Gastrocnemius medialis (tissue), 4 donors: ENCODE measurements at regions not wholly inside any gene's neighbourhood (a gene's known extent, or its start where the extent isn't known, plus 50 kb on each side); places are given as distances from the start of the nearest gene placed in this dataset.

ENCODE experiments used
- POLR2A ChIP-seq, 2 donors: fragments of 450-650 bp; IDR thresholded peaks; one replicate each; pipeline ENCODE4 v1.6.1; 2017; ENCODE audit warnings: antibody characterized with exemption in 2 of 2, mild to moderate bottlenecking in 2 of 2, moderate library complexity in 2 of 2
- TF ChIP-seq, protein P1 (sequence below), 5 experiments: fragments of 450-650 bp in 3 of 5; fragments of 200-600 bp in 2 of 5; sonication (generic) in 2 of 5; IDR thresholded peaks in 4 of 5; conservative IDR thresholded peaks in 1 of 5; 1 replicate in 4 of 5; 2 replicates in 1 of 5; pipeline ENCODE4 v1.5.1; 2016 to 2019; ENCODE audit warnings: antibody characterized with exemption in 5 of 5, mild to moderate bottlenecking in 3 of 5, moderate library complexity in 3 of 5

DNA sequence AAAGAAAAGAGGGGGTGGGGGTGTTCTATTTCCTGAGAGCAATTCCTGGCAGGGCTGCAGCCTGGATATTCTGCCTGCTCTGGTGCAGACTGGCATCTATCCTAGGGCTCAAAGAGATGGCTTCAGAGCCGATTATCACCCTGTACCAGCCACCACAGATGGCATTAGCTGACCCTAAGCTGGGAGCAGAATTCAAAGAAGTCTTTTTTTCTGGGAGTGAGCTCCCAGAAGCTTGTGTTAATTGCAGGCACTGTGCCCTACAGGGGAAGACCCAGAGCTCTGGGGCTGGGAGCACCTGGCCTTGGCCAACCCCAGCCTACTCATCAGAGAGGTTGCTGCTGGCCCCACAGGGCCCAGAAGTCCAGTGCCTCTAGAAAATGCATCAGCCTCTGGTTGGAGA is 85.9 kb downstream of the PXDC1 start:
- TF ChIP-seq, protein P1, sequence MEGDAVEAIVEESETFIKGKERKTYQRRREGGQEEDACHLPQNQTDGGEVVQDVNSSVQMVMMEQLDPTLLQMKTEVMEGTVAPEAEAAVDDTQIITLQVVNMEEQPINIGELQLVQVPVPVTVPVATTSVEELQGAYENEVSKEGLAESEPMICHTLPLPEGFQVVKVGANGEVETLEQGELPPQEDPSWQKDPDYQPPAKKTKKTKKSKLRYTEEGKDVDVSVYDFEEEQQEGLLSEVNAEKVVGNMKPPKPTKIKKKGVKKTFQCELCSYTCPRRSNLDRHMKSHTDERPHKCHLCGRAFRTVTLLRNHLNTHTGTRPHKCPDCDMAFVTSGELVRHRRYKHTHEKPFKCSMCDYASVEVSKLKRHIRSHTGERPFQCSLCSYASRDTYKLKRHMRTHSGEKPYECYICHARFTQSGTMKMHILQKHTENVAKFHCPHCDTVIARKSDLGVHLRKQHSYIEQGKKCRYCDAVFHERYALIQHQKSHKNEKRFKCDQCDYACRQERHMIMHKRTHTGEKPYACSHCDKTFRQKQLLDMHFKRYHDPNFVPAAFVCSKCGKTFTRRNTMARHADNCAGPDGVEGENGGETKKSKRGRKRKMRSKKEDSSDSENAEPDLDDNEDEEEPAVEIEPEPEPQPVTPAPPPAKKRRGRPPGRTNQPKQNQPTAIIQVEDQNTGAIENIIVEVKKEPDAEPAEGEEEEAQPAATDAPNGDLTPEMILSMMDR (IDR thresholded peaks at IDR 0.05 in 4 of 5, conservative IDR thresholded peaks at IDR 0.05 in 1 of 5), result no peak
- TF ChIP-seq POLR2A (IDR thresholded peaks at IDR 0.05), result no peak
